CD4-positive, alpha-beta memory T cell (primary cell): ENCODE measurements at regions not wholly inside any gene's neighbourhood (a gene's known extent, or its start where the extent isn't known, plus 50 kb on each side); places are given as distances from the start of the nearest gene placed in this dataset.

ENCODE experiments used
- CTCF ChIA-PET: fragments of 350-600 bp; sonication (Branson Sonifier 250); formaldehyde crosslinking; loops from one replicate; lab custom pipeline; 2021; ENCODE audit warnings: inconsistent platforms; ENCODE audit not compliant: partially characterized antibody; lab: Charles Lee
- POLR2A ChIA-PET: fragments of 350-600 bp; sonication (Branson Sonifier 250); formaldehyde crosslinking; loops from one replicate; lab custom pipeline; 2021; ENCODE audit not compliant: partially characterized antibody; lab: Charles Lee
- DNase-seq, 5 donors: peaks; one replicate each; pipeline versions ENCODE4 v3.0.0 to v3.0.0-alpha.2; 2020 to 2022; ENCODE audit warnings: mixed read lengths in 1 of 5
- H3K27ac ChIP-seq: one replicate; pipeline ENCODE4 v1.7.0; 2013; ENCODE audit warnings: low read depth, low read length
- H3K27me3 ChIP-seq: 2 replicates; pipeline ENCODE4 v1.7.0; 2013; ENCODE audit warnings: mild to moderate bottlenecking, low read length, moderate library complexity; ENCODE audit not compliant: insufficient read depth
- H3K36me3 ChIP-seq: 2 replicates; pipeline ENCODE4 v1.7.0; 2013; ENCODE audit warnings: mild to moderate bottlenecking, low read length, moderate library complexity; ENCODE audit not compliant: insufficient read depth
- H3K4me1 ChIP-seq: 2 replicates; pipeline ENCODE4 v1.7.0; 2013; ENCODE audit warnings: mild to moderate bottlenecking, low read length, moderate library complexity; ENCODE audit not compliant: insufficient read depth
- H3K4me3 ChIP-seq, 2 donors: one replicate each; pipeline ENCODE4 v1.7.0; 2013; ENCODE audit warnings: low read length in 2 of 2, mild to moderate bottlenecking in 1 of 2
- H3K9me3 ChIP-seq, 2 donors: one replicate each; pipeline ENCODE4 v1.7.0; 2013; ENCODE audit warnings: low read length in 2 of 2, control low read depth in 1 of 2; ENCODE audit not compliant: control insufficient read depth in 1 of 2
- H3K27ac Mint-ChIP-seq, 7 donors: one replicate each; pipeline ENCODE4 v1.8.0; 2020 to 2021; ENCODE audit warnings: mixed read lengths in 7 of 7, mild to moderate bottlenecking in 6 of 7, inconsistent platforms in 3 of 7, moderate library complexity in 3 of 7
- H3K27me3 Mint-ChIP-seq, 2 donors: one replicate each; pipeline ENCODE4 v1.8.0; 2020 to 2021; ENCODE audit warnings: mixed read lengths in 2 of 2
- H3K36me3 Mint-ChIP-seq, 2 donors: one replicate each; pipeline ENCODE4 v1.8.0; 2020 to 2021; ENCODE audit warnings: mixed read lengths in 2 of 2, inconsistent platforms in 1 of 2, mild to moderate bottlenecking in 1 of 2
- H3K4me1 Mint-ChIP-seq, 4 donors: one replicate each; pipeline ENCODE4 v1.8.0; 2020 to 2021; ENCODE audit warnings: mixed read lengths in 4 of 4, mild to moderate bottlenecking in 1 of 4
- H3K4me3 Mint-ChIP-seq, 8 donors: one replicate each; pipeline ENCODE4 v1.8.0; 2020 to 2021; ENCODE audit warnings: mixed read lengths in 8 of 8, mild to moderate bottlenecking in 7 of 8, moderate library complexity in 6 of 8, inconsistent platforms in 3 of 8
- H3K9me3 Mint-ChIP-seq, 8 donors: one replicate each; pipeline ENCODE4 v1.8.0; 2020 to 2021; ENCODE audit warnings: mixed read lengths in 8 of 8, mild to moderate bottlenecking in 5 of 8, inconsistent platforms in 3 of 8, moderate library complexity in 1 of 8
- intact Hi-C: fragments of 100-400 bp; cut with micrococcal nuclease; formaldehyde crosslinking; loops from one replicate; pipeline ENCODE4 v1.15.1; 2023

DNA sequence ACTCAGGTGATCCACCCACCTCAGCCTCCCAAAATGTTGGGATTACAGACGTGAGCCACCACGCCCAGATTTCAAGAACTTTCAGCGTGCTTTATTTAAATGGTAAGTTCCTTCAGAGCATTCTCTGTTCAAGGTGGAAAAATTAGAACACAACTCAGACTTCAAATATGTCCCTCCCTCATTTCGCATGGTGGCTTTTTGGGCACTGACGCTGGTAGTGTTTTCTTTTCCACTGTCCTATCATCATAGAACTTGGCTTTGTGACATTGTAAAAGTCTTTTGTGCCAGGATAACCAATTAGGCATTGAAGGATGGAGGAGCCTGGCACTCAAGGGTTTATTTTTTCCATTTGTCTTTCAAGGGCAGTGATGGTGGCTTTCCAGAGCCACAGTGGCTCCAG is 190.8 kb downstream of the NUAK1 start:
- peaks cover 0 to 8% (median 4%) of the 10 kb centered on the region in 8 donors for H3K9me3 Mint-ChIP-seq
- Histone ChIP-seq H3K36me3 (no peaks in the 10 kb centered on the region), H3K27me3 (no peaks in the 10 kb centered on the region), H3K4me1 (no peaks in the 10 kb centered on the region), H3K9me3 (no peaks in the 10 kb centered on the region), H3K27ac (no peak overlapping the region), H3K4me3 (no peak overlapping the region)
- no peaks in the 10 kb centered on the region for H3K36me3 Mint-ChIP-seq
- intact Hi-C loops = no loop called here
- no peak overlapping the region for H3K4me3 Mint-ChIP-seq
- ChIA-PET CTCF (no interaction called here), POLR2A (no interaction called here)
- no peaks in the 10 kb centered on the region for H3K4me1 Mint-ChIP-seq
- no peak overlapping the region for H3K27ac Mint-ChIP-seq
- H3K27me3 Mint-ChIP-seq = peaks cover 0 to 3% of the 10 kb centered on the region in 2 donors
- DNase-seq = no peak

DNA sequence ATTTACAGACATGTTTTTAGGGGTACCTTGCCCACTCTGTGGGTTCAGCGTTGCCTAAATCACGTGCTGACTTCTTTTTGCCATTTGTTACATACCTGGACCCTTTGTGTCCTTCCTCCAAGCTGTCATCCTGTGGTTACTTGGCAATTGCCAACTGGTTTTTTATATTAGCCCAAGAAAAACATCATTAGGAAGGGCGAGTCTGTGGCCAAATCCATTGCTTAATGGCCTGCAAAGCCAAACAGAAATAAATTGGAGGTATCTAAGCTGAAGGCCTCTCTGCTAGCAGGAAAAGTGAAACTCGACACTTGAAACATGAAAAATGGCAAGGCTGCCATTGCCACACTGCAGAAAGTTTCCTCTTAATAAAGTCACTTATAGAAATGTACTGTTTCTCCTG is 190.4 kb downstream of the NUAK1 start:
- H3K27ac Mint-ChIP-seq = no peak overlapping the region
- no peaks in the 10 kb centered on the region for H3K9me3 ChIP-seq
- H3K4me3 ChIP-seq = no peak overlapping the region
- no peak overlapping the region for H3K27ac ChIP-seq
- intact Hi-C loops = no loop called here
- H3K4me3 Mint-ChIP-seq = no peak overlapping the region
- H3K4me1 Mint-ChIP-seq = no peaks in the 10 kb centered on the region
- CTCF ChIA-PET = no interaction called here
- H3K4me1 ChIP-seq = no peaks in the 10 kb centered on the region
- H3K36me3 Mint-ChIP-seq = no peaks in the 10 kb centered on the region
- peaks cover 0 to 4% of the 10 kb centered on the region in 2 donors for H3K27me3 Mint-ChIP-seq
- POLR2A ChIA-PET = no interaction called here
- no peak for DNase-seq
- no peaks in the 10 kb centered on the region for H3K27me3 ChIP-seq
- H3K9me3 Mint-ChIP-seq = peaks cover 0 to 8% (median 4%) of the 10 kb centered on the region in 8 donors
- H3K36me3 ChIP-seq = no peaks in the 10 kb centered on the region

- H3K4me1 ChIP-seq = no peaks in the 10 kb centered on the region
Measured at GRCh38 chr12:105949391-105949790, 189.4 kb downstream of the NUAK1 start.

GRCh38 chr12:105951732-105952131 is 187.0 kb downstream of the NUAK1 start:
- ChIA-PET CTCF (no interaction called here), POLR2A (no interaction called here)
- H3K27ac Mint-ChIP-seq = no peak overlapping the region
- no peaks in the 10 kb centered on the region for H3K4me1 Mint-ChIP-seq
- Histone ChIP-seq H3K27me3 (no peaks in the 10 kb centered on the region), H3K36me3 (no peaks in the 10 kb centered on the region), H3K4me1 (no peaks in the 10 kb centered on the region), H3K9me3 (no peaks in the 10 kb centered on the region), H3K27ac (no peak overlapping the region), H3K4me3 (no peak overlapping the region)
- no peak for DNase-seq
- peaks cover 6 to 7% of the 10 kb centered on the region in 2 donors for H3K27me3 Mint-ChIP-seq
- no peaks in the 10 kb centered on the region for H3K36me3 Mint-ChIP-seq
- intact Hi-C loops = no loop called here
- peaks cover 0 to 12% (median 3%) of the 10 kb centered on the region in 8 donors for H3K9me3 Mint-ChIP-seq
- no peak overlapping the region for H3K4me3 Mint-ChIP-seq

More at GRCh38 chr12:105949391-105949790, 189.4 kb downstream of the NUAK1 start:
- Histone ChIP-seq H3K27me3 (no peaks in the 10 kb centered on the region), H3K9me3 (no peaks in the 10 kb centered on the region), H3K36me3 (no peaks in the 10 kb centered on the region), H3K4me3 (no peak overlapping the region), H3K27ac (no peak overlapping the region)
- peaks cover 0 to 9% (median 3%) of the 10 kb centered on the region in 8 donors for H3K9me3 Mint-ChIP-seq
- H3K4me1 Mint-ChIP-seq = no peaks in the 10 kb centered on the region
- DNase-seq = no peak
- CTCF ChIA-PET = no interaction called here
- no peak overlapping the region for H3K4me3 Mint-ChIP-seq
- no peak overlapping the region for H3K27ac Mint-ChIP-seq
- H3K27me3 Mint-ChIP-seq = peaks cover 0 to 4% of the 10 kb centered on the region in 2 donors
- POLR2A ChIA-PET = no interaction called here
- H3K36me3 Mint-ChIP-seq = no peaks in the 10 kb centered on the region
- intact Hi-C loops = no loop called here

- Mint-ChIP-seq H3K27ac (no peak overlapping the region), H3K36me3 (no peaks in the 10 kb centered on the region), H3K27me3 (peaks cover 9 to 15% of the 10 kb centered on the region in 2 donors), H3K4me1 (no peaks in the 10 kb centered on the region), H3K4me3 (no peak overlapping the region), H3K9me3 (peaks cover 0 to 7% (median under 1%) of the 10 kb centered on the region in 8 donors)
- H3K27me3 ChIP-seq = no peaks in the 10 kb centered on the region
- no peaks in the 10 kb centered on the region for H3K36me3 ChIP-seq
- no peaks in the 10 kb centered on the region for H3K4me1 ChIP-seq
- H3K27ac ChIP-seq = no peak overlapping the region
- POLR2A ChIA-PET = no interaction called here
- intact Hi-C loops = no loop called here
- CTCF ChIA-PET = no interaction called here
- no peak for DNase-seq
- no peaks in the 10 kb centered on the region for H3K9me3 ChIP-seq
- no peak overlapping the region for H3K4me3 ChIP-seq
Measured at GRCh38 chr12:105954951-105955931, 183.5 kb downstream of the NUAK1 start.

DNA sequence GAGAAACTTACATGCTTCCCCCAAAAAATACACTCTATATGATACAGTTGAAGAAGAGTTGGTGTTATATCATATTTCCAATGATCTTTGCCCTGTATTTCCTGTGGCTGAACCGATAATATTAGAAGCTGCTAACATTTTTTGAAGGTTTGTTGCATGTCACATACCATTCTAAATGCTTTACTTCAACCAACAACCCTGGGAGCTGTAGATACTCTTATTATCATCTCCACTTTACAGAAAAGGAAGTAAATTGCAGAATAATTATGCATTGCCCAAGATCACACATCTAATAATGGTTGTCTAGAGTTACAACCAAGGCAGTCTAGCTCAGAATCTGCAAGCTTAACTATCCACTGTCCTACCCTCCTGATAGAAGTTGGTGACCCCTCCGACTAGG is 182.8 kb downstream of the NUAK1 start:
- no peak overlapping the region for H3K4me3 Mint-ChIP-seq
- CTCF ChIA-PET = no interaction called here

GRCh38 chr12:105956662-105957457 is 181.9 kb downstream of the NUAK1 start:
- no peak overlapping the region for H3K27ac ChIP-seq
- ChIA-PET POLR2A (no interaction called here), CTCF (no interaction called here)
- no peaks in the 10 kb centered on the region for H3K36me3 ChIP-seq
- no peak overlapping the region for H3K4me3 ChIP-seq
- H3K9me3 ChIP-seq = no peaks in the 10 kb centered on the region
- Mint-ChIP-seq H3K4me1 (no peaks in the 10 kb centered on the region), H3K27ac (no peak overlapping the region), H3K27me3 (peaks cover 9 to 16% of the 10 kb centered on the region in 2 donors), H3K9me3 (peaks cover 0 to 7% (median under 1%) of the 10 kb centered on the region in 8 donors), H3K36me3 (no peaks in the 10 kb centered on the region), H3K4me3 (no peak overlapping the region)
- H3K27me3 ChIP-seq = no peaks in the 10 kb centered on the region
- no peak for DNase-seq
- intact Hi-C loops = no loop called here
- H3K4me1 ChIP-seq = no peaks in the 10 kb centered on the region

More for the DNA sequence above, 182.8 kb downstream of the NUAK1 start:
- peaks cover 0 to 7% (median under 1%) of the 10 kb centered on the region in 8 donors for H3K9me3 Mint-ChIP-seq
- no peaks in the 10 kb centered on the region for H3K4me1 ChIP-seq
- no peaks in the 10 kb centered on the region for H3K4me1 Mint-ChIP-seq
- no peaks in the 10 kb centered on the region for H3K9me3 ChIP-seq
- POLR2A ChIA-PET = no interaction called here
- no peak overlapping the region for H3K27ac ChIP-seq
- intact Hi-C loops = no loop called here
- H3K4me3 ChIP-seq = no peak overlapping the region
- no peaks in the 10 kb centered on the region for H3K36me3 Mint-ChIP-seq
- H3K27me3 Mint-ChIP-seq = peaks cover 9 to 15% of the 10 kb centered on the region in 2 donors
- H3K27ac Mint-ChIP-seq = no peak overlapping the region
- DNase-seq = no peak
- no peaks in the 10 kb centered on the region for H3K27me3 ChIP-seq
- no peaks in the 10 kb centered on the region for H3K36me3 ChIP-seq
